ENCODE measurements at regions not wholly inside any gene's neighbourhood (a gene's known extent, or its start where the extent isn't known, plus 50 kb on each side); places are given as distances from the start of the nearest gene placed in this dataset.

DNA sequence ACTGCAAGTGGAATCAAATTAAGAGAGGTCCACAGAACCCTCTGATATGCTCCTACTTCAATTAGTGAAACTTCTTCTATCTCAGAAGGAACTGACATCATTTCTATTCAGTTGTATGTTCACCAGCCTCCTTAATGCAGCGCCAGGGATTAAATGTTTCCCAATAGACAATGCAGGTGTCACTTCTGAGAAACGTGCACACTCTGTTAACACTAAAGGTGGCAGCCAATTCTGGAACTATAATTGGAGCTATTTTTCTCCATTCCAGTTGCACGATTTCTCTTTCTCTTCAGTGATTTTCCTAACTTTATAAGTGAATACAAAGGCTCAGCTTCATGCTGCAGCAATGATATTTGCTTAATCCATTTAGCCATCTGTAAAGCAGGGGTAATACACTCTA is 821.9 kb downstream of the TDRD15 start:
- H3K4me3 ChIP-seq (ENCODE audit: low read length) = no peak overlapping the region
- DNase-seq (ENCODE audit: low read depth) = no peak
- TF ChIP-seq, protein P1, sequence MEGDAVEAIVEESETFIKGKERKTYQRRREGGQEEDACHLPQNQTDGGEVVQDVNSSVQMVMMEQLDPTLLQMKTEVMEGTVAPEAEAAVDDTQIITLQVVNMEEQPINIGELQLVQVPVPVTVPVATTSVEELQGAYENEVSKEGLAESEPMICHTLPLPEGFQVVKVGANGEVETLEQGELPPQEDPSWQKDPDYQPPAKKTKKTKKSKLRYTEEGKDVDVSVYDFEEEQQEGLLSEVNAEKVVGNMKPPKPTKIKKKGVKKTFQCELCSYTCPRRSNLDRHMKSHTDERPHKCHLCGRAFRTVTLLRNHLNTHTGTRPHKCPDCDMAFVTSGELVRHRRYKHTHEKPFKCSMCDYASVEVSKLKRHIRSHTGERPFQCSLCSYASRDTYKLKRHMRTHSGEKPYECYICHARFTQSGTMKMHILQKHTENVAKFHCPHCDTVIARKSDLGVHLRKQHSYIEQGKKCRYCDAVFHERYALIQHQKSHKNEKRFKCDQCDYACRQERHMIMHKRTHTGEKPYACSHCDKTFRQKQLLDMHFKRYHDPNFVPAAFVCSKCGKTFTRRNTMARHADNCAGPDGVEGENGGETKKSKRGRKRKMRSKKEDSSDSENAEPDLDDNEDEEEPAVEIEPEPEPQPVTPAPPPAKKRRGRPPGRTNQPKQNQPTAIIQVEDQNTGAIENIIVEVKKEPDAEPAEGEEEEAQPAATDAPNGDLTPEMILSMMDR (IDR thresholded peaks at IDR 0.05; ENCODE audit: insufficient read depth, low read depth, low read length, missing control alignments) = no peak

DNA sequence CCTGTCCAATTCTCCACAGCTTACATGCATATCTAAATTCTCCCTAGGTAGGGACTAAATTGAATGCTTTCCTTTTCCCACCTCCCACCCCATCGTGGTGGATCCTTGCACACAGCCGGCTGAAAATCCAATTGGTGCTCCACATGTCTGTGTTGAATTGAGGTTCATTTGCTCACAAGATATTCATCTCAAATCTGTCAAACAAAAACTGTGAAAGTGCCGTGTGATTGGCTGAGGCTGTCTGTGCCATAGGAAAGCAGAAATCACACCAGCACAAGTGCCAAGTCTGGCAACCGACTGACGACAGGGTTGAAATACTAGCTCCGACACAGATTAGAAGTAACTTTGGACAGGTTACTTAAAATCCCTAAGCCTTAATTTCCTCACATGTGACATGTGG is 823.3 kb downstream of the TDRD15 start:
- no peak overlapping the region for H3K4me3 ChIP-seq (ENCODE audit: low read length)
- TF ChIP-seq, protein P1 (IDR thresholded peaks at IDR 0.05; ENCODE audit: insufficient read depth, low read depth, low read length, missing control alignments) = no peak
- no peak for DNase-seq (ENCODE audit: low read depth)

DNA sequence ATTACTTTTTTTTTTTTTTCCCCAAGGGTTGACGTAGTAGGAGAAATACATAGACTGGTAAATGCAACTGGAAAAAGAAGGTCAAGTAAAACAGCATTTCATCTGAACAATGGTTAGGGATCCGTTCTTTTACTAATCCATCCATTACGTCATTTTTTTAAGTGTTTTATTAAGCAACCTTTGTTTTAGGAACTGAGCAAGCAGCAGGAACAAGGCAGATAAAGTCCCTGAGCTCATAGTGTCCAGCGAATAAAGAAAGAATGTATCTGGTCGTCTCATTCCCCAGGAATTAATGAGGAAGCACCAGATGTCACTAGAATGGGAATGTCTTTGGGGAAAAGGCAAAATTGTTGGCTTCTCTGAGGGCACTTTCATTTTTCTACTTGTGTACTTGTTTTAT is 842.4 kb downstream of the TDRD15 start:
- TF ChIP-seq, protein P1 (IDR thresholded peaks at IDR 0.05; ENCODE audit: insufficient read depth, low read depth, low read length, missing control alignments) = no peak
- no peak for DNase-seq (ENCODE audit: low read depth)
- H3K4me3 ChIP-seq (ENCODE audit: low read length) = no peak overlapping the region

DNA sequence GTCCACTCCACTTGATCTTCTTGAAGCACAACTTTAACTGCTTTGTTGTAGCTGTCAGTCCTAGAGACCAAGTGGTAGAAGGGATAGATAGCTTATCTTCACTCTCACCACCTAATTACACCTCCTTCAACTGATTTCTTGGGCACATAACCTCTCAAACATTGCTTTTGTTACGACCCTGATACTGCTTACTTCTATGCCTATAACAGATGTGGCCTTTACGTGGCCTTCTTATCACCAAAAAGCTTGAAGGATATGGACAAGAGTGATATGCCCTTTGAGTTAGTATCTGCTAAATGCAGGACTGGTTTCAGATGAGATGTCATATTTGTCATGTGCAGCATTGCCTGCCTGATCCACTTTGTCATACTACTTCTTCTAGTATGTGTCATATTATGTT is 847.2 kb downstream of the TDRD15 start:
- DNase-seq (ENCODE audit: low read depth) = no peak
- no peak overlapping the region for H3K4me3 ChIP-seq (ENCODE audit: low read length)
- TF ChIP-seq, protein P1 (IDR thresholded peaks at IDR 0.05; ENCODE audit: insufficient read depth, low read depth, low read length, missing control alignments) = no peak

DNA sequence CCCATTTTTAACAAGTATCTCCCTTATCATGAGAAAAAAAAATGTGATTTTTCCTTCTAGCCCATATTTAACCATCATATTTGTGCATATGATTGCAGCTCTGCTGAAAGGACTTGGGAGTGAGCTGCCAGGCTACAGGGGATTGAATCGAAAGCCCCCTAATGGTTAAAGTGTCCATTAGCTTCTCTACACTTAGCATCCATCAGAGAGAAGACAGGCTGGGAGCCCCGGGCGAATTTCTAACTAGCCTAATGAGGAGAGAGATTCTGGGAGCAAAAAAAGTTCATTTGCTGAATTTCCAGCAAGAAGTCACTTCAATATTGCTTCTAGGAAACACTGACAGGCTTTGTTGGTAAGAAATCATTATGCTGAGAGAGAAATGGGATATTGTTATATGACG is 848.8 kb downstream of the TDRD15 start:
- no peak for DNase-seq (ENCODE audit: low read depth)
- no peak overlapping the region for H3K4me3 ChIP-seq (ENCODE audit: low read length)
- TF ChIP-seq, protein P1 (IDR thresholded peaks at IDR 0.05; ENCODE audit: insufficient read depth, low read depth, low read length, missing control alignments) = no peak

DNA sequence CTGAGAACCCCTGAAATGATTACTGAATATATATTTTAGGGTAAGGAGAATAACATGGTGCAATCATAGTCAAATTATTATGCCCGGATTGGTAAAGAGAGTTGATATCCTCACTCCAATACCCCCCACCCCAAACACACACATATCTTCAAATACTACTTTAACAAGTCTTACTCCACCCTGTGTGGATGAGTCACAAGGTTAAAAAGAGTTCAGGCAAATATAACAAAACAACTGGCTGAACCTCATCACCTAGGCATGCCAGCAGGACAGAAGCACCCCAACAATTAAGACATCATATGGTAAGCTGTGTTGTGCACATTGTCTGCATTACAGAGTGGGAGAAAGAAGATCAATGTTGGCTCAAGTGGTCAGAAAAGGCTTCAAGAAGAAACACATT is 857.4 kb downstream of the TDRD15 start:
- peak; percentile 5 for DNase-seq (ENCODE audit: low read depth)
- no peak overlapping the region for H3K4me3 ChIP-seq (ENCODE audit: low read length)
- TF ChIP-seq, protein P1 (IDR thresholded peaks at IDR 0.05; ENCODE audit: insufficient read depth, low read depth, low read length, missing control alignments) = no peak

DNA sequence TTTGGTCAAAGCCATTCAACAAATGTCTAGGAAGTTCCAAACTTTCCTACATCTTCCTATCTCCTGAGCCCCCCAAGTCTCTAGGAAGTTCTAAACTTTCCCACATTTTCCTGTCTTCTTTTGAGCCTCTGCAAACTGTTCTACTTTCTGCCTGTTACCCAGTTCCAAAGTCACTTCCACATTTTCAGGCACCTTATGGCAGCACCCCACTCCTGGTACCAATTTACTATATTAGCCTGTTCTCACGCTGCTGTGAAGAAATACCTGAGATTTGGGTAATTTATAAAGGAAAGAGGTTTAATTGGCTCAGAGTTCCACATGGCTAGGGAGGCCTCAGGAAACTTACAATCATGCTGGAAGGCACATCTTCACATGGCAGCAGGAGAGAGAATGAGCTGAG is 869.2 kb downstream of the TDRD15 start:
- TF ChIP-seq, protein P1 (IDR thresholded peaks at IDR 0.05; ENCODE audit: insufficient read depth, low read depth, low read length, missing control alignments) = no peak
- no peak for DNase-seq (ENCODE audit: low read depth)
- H3K4me3 ChIP-seq (ENCODE audit: low read length) = no peak overlapping the region

Measured in epithelial cell of esophagus (primary cell).